ENCODE measurements at regions not wholly inside any gene's neighbourhood (a gene's known extent, or its start where the extent isn't known, plus 50 kb on each side); places are given as distances from the start of the nearest gene placed in this dataset.

DNA sequence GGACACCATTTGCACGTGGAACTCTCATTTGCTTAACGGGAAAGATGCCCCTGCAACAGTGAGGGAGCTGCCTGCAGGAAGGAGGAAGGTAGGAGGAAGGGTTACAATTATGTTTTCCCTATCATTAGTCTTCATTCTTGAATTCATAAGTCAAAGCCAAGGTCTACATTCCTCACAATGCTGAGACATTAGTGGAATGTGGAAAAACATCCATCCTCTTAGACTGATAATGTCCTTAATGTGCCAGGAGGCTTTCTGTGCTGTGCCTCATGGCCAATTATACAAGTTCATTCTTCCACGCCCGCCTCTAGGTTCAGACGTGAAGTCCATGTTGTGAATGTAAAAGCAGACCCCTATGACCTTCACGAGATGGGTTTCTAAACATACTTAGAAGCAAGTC, 1212.4 kb upstream of the TMEM132C start:
- TF ChIP-seq EZH2 (IDR thresholded peaks at IDR 0.05; ENCODE audit: insufficient read depth, poor library complexity, severe bottlenecking) (no peak), EZH2phosphoT487 (IDR thresholded peaks at IDR 0.05; ENCODE audit: insufficient read depth, low read depth) (no peak)

Measured in GM23248 (cell line).